ENCODE measurements at regions not wholly inside any gene's neighbourhood (a gene's known extent, or its start where the extent isn't known, plus 50 kb on each side); places are given as distances from the start of the nearest gene placed in this dataset.
"Not testable (repeated sequence)": the region's sequence is repeated elsewhere in the genome, so short reads cannot be mapped to it uniquely, and the experiment has no call there.

DNA sequence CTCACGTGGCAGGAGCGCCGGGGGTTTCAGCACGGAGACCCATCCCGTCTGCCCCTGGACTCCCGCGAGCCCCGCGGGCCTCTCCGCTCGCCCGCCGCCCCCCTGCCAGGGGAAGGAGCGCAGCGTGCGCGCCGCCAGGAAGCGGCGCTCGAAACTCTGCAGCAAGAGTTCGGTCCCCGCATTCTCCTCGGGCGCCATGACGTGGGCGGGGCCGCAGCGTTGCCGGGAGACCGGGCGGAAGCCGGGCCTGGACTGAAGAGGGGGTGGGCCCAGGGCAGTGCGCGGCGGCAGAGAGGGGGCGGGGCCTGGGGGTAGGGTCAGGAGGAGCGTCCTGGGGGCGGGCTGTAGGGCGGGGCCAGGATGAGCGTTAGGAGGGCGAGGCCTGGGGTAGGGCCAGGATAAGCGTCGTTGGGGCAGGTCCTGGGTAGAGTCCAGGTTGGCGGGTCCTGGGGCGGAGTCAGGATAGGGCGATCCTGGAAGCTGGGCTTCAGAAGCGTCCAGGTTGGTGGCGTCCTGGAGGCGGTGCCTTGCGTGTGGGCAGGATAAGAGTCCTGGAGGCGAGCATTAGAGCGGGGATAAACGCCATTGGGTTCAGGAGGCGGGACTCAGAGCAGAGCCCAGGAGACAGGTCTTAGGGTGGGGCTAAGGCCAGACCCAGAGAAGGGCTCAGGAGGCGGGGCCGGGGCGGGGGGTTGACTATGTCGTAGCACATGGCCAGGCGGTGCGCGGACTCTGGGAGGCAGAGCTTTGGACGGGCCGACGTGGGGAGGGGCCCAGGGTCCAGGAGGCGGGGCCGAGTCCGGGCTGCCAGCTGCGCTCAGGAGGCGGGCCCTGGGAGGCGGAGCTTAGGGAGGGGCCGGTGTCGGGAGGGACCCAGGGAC is 229.0 kb upstream of the FRG2C start:
- TF ChIP-seq CTCF (conservative IDR thresholded peaks at IDR 0.05 in 1 of 2, IDR thresholded peaks at IDR 0.05 in 1 of 2; ENCODE audit: low read depth in 1 of 2, low read length in 2 of 2); EZH2 (IDR thresholded peaks at IDR 0.05; ENCODE audit: low read length, missing control alignments): not testable (repeated sequence)

Measured in fibroblast of lung (primary cell).